WERI-Rb-1 (cell line): ENCODE measurements at regions not wholly inside any gene's neighbourhood (a gene's known extent, or its start where the extent isn't known, plus 50 kb on each side); places are given as distances from the start of the nearest gene placed in this dataset.

Experiments used
- DNase-seq: peaks from one replicate; pipeline ENCODE4 v3.0.0-alpha.2; 2020
- H3K27ac ChIP-seq: fragments of 250-450 bp; sonication (Bioruptor Pico); 2 replicates; pipeline ENCODE4 v1.5.1; 2020; ENCODE audit warnings: mild to moderate bottlenecking, moderate library complexity
- H3K27me3 ChIP-seq: fragments of 250-450 bp; sonication (Bioruptor Pico); 2 replicates; pipeline ENCODE4 v1.5.1; 2021; ENCODE audit warnings: mild to moderate bottlenecking, low read depth, moderate library complexity; ENCODE audit not compliant: insufficient read depth, severe bottlenecking
- H3K36me3 ChIP-seq: fragments of 250-450 bp; sonication (Bioruptor Pico); 2 replicates; pipeline ENCODE4 v1.5.1; 2020; ENCODE audit warnings: mild to moderate bottlenecking, moderate library complexity
- H3K4me3 ChIP-seq: 2 replicates; pipeline ENCODE4 v1.5.1; 2011; ENCODE audit warnings: low read depth, mild to moderate bottlenecking, control low read depth, low read length
- H3K9me3 ChIP-seq: fragments of 250-450 bp; sonication (Bioruptor Pico); 2 replicates; pipeline ENCODE4 v1.5.1; 2021; ENCODE audit warnings: mild to moderate bottlenecking, moderate library complexity; ENCODE audit not compliant: severe bottlenecking
- CTCF ChIP-seq: IDR thresholded peaks from 2 replicates; pipeline ENCODE4 v1.5.1; 2011; ENCODE audit warnings: low read depth, mild to moderate bottlenecking, control low read depth, inconsistent platforms, low read length

DNA sequence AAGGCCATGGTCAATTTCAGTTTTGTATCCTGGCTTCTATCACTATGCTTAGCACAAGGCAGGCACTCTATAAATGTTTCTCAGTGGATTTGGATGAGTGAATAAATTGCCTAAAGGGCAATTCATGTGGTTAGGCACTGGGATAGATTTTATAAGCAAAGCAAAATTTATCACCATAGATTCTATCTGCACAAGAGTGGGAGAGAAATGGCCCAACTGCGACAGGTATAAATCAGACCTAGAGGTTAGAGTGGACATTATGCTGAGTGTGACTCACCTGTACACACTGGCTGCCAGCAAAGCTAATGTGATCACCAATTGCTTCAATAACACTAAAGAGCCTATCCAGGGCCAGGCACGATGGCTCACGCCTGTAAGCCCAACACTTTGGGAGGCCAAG is 514.0 kb downstream of the BUD13 start:
- no peak for DNase-seq
- no peaks in the 10 kb centered on the region for H3K36me3 ChIP-seq
- no peak overlapping the region for H3K4me3 ChIP-seq
- no peak overlapping the region for H3K27ac ChIP-seq
- H3K9me3 ChIP-seq: no peaks in the 10 kb centered on the region
- TF ChIP-seq CTCF: no peak
- no peaks in the 10 kb centered on the region for H3K27me3 ChIP-seq

DNA sequence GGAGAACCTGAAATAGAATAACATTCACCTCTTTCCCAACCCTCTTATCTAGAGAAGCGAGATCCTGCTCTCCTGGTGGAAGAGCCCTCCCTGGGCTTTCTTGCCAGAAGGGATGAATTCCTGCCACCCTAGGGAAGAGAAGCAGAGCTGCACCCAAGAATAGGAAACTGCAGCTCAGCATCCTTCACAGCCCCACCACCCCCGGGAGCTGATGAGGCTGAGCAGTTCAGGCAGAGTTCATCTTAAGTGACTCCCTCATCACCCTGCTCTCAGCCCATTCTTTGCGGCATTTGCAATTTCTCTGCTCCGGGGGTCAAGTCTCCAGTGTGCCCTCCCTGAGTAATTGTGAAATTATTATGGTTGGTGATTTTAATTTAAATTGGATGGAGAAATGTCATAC is 514.9 kb downstream of the BUD13 start:
- H3K36me3 ChIP-seq: no peaks in the 10 kb centered on the region
- H3K27me3 ChIP-seq: no peaks in the 10 kb centered on the region
- no peaks in the 10 kb centered on the region for H3K9me3 ChIP-seq
- DNase-seq: no peak
- H3K4me3 ChIP-seq: no peak overlapping the region
- no peak overlapping the region for H3K27ac ChIP-seq
- no peak for TF ChIP-seq CTCF

GRCh38 chr11:116257092-116257491 is 515.7 kb downstream of the BUD13 start:
- H3K9me3 ChIP-seq: no peaks in the 10 kb centered on the region
- H3K36me3 ChIP-seq: no peaks in the 10 kb centered on the region
- H3K4me3 ChIP-seq: no peak overlapping the region
- no peak for TF ChIP-seq CTCF
- no peak for DNase-seq
- H3K27me3 ChIP-seq: no peaks in the 10 kb centered on the region
- no peak overlapping the region for H3K27ac ChIP-seq

DNA sequence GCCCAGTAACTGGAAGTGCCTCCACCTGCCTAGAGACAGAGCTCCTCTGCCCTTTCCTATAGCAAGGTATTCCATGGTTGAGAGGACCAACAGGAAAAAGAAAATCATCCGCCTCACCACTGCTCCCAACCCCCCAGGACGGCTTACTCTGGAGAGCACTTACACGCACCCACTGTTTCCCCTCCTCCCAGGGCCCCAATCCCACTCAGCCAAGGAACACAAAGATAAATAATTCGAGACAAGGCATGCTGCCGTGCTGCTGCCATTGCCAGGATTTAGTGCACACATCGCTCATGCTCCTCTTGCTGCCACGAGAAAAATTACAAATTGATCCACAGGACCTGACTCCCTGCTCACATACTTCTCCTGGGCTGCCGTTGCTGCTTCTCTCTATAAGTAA is 516.6 kb downstream of the BUD13 start:
- TF ChIP-seq CTCF: no peak
- no peak for DNase-seq

DNA sequence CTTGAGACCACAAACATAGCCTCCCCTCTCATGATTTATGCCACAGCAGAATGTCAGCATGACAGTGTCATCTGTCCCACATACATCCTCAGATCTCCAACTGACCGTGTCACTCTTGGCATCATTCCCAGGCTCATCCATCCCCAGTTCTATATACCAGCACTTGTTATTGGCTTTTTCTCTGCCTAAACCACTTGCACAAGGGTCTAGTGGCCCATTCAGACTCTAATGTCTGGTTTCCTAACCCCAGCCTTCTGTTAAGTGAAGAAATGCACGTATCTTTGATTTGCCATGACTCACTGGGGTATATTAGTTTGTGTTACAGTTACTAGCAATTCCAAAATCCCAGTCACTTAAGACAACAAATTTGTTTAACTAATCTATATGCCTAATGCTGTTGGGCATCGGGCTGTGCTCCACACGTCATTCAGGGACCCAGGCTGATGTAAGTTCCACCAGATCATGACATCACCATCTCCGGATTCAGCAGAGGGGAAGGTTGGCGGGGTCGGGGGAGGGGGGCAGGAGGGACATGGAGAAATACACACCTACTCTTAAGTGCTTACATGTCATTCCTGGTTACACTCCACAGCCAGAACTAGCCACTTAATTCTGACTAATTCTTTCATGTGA is 517.4 kb downstream of the BUD13 start:
- no peaks in the 10 kb centered on the region for H3K9me3 ChIP-seq
- H3K27me3 ChIP-seq: no peaks in the 10 kb centered on the region
- no peak for DNase-seq
- H3K27ac ChIP-seq: no peak overlapping the region
- H3K36me3 ChIP-seq: no peaks in the 10 kb centered on the region
- TF ChIP-seq CTCF: no peak
- H3K4me3 ChIP-seq: no peak overlapping the region

More for the DNA sequence above, 516.6 kb downstream of the BUD13 start:
- Histone ChIP-seq H3K36me3 (no peaks in the 10 kb centered on the region), H3K4me3 (no peak overlapping the region), H3K27me3 (no peaks in the 10 kb centered on the region), H3K27ac (no peak overlapping the region), H3K9me3 (no peaks in the 10 kb centered on the region)

DNA sequence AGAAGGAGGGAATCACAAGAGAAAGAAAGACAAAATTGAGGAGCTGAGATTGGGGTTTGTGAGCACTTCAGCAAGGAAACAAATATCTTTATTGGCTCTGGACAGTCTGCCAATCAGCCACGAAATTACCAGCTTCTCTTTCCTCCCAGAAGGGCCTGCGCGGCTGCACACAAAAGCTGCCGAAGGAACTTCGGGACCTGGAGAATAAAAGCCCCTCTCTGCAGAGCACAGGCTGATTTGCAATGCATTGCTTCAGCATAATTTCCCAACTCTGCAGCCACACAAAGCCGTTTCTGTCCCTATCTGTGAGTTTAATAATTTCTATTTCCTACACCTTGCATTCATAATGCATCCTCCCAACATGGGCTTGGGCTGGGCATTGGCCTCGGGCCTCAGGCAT is 522.6 kb downstream of the BUD13 start:
- TF ChIP-seq CTCF: no peak
- Histone ChIP-seq H3K36me3 (no peaks in the 10 kb centered on the region), H3K4me3 (no peak overlapping the region), H3K27ac (no peak overlapping the region), H3K27me3 (no peaks in the 10 kb centered on the region), H3K9me3 (no peaks in the 10 kb centered on the region)
- no peak for DNase-seq
